Activated CD8-positive, alpha-beta T cell treated with anti-CD3 and anti-CD28 coated beads for 36 hours (primary cell): ENCODE measurements at regions not wholly inside any gene's neighbourhood (a gene's known extent, or its start where the extent isn't known, plus 50 kb on each side); places are given as distances from the start of the nearest gene placed in this dataset.

Experiments
- ATAC-seq: fragments of 200-7000 bp; cut with Tn5 transposase; one replicate; pipeline ENCODE4 v1.10.0; 2021; ENCODE audit warnings: mild to moderate bottlenecking, moderate library complexity
- CTCF ChIA-PET: fragments of 350-600 bp; sonication (Branson Sonifier 250); formaldehyde crosslinking; loops from one replicate; lab custom pipeline; 2021; ENCODE audit warnings: antibody characterized with exemption; lab: Charles Lee
- POLR2A ChIA-PET: fragments of 350-600 bp; sonication (Branson Sonifier 250); formaldehyde crosslinking; loops from one replicate; lab custom pipeline; 2021; ENCODE audit warnings: antibody characterized with exemption; lab: Charles Lee
- DNase-seq: peaks from one replicate; pipeline ENCODE4 v3.0.0-alpha.2; 2020
- H3K27ac Mint-ChIP-seq: one replicate; pipeline ENCODE4 v1.8.0; 2021; ENCODE audit warnings: mild to moderate bottlenecking, mixed read lengths
- H3K27me3 Mint-ChIP-seq: one replicate; pipeline ENCODE4 v1.8.0; 2021; ENCODE audit warnings: mixed read lengths
- H3K36me3 Mint-ChIP-seq: one replicate; pipeline ENCODE4 v1.8.0; 2021; ENCODE audit warnings: low read depth, mixed read lengths
- H3K4me1 Mint-ChIP-seq: one replicate; pipeline ENCODE4 v1.8.0; 2021; ENCODE audit warnings: low read depth, mixed read lengths
- H3K4me3 Mint-ChIP-seq: one replicate; pipeline ENCODE4 v1.8.0; 2021; ENCODE audit warnings: mild to moderate bottlenecking, moderate library complexity, mixed read lengths
- H3K9me3 Mint-ChIP-seq: one replicate; pipeline ENCODE4 v1.8.0; 2021; ENCODE audit warnings: mixed read lengths
- intact Hi-C: fragments of 100-400 bp; cut with micrococcal nuclease; formaldehyde crosslinking; loops from one replicate; pipeline ENCODE4 v1.10.0; 2022
- TF ChIP-seq, protein P1 (sequence below): fragments of 200-600 bp; IDR thresholded peaks from one replicate; pipeline ENCODE4 v1.8.0; 2022; ENCODE audit warnings: antibody characterized with exemption, mild to moderate bottlenecking

DNA sequence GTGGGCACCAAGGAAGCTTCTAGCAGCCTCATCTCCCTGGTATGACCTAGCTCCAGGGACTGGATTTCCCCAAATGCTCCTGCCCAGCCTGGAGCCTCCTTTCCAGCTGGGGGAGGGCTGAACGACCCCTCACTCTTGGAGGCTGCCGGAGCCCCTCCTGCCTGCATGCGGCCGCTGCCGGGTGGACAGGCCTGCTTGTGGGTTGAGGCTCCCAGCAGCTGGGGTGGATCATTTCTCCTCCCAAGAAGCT, 213.6 kb downstream of the SEC14L1 start:
- DNase-seq (no peak), ATAC-seq (no peak)
- Mint-ChIP-seq H3K27me3 (no peaks in the 10 kb centered on the region), H3K4me1 (peaks cover 20% of the 10 kb centered on the region), H3K4me3 (no peak overlapping the region), H3K9me3 (no peaks in the 10 kb centered on the region), H3K36me3 (no peaks in the 10 kb centered on the region), H3K27ac (no peak overlapping the region)
- CTCF ChIA-PET = interaction anchor here (0.8 to 1.4 kb wide), 2 partner anchors 8 to 87 kb away, joined by 3 read pairs; no protein-coding TSS in a partner anchor
- intact Hi-C loops = no loop called here
- TF ChIP-seq, protein P1, sequence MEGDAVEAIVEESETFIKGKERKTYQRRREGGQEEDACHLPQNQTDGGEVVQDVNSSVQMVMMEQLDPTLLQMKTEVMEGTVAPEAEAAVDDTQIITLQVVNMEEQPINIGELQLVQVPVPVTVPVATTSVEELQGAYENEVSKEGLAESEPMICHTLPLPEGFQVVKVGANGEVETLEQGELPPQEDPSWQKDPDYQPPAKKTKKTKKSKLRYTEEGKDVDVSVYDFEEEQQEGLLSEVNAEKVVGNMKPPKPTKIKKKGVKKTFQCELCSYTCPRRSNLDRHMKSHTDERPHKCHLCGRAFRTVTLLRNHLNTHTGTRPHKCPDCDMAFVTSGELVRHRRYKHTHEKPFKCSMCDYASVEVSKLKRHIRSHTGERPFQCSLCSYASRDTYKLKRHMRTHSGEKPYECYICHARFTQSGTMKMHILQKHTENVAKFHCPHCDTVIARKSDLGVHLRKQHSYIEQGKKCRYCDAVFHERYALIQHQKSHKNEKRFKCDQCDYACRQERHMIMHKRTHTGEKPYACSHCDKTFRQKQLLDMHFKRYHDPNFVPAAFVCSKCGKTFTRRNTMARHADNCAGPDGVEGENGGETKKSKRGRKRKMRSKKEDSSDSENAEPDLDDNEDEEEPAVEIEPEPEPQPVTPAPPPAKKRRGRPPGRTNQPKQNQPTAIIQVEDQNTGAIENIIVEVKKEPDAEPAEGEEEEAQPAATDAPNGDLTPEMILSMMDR = no peak
- POLR2A ChIA-PET = interaction anchor here (0.6 kb wide), 1 partner anchor 122 kb away, joined by 3 read pairs; no protein-coding TSS in a partner anchor

DNA sequence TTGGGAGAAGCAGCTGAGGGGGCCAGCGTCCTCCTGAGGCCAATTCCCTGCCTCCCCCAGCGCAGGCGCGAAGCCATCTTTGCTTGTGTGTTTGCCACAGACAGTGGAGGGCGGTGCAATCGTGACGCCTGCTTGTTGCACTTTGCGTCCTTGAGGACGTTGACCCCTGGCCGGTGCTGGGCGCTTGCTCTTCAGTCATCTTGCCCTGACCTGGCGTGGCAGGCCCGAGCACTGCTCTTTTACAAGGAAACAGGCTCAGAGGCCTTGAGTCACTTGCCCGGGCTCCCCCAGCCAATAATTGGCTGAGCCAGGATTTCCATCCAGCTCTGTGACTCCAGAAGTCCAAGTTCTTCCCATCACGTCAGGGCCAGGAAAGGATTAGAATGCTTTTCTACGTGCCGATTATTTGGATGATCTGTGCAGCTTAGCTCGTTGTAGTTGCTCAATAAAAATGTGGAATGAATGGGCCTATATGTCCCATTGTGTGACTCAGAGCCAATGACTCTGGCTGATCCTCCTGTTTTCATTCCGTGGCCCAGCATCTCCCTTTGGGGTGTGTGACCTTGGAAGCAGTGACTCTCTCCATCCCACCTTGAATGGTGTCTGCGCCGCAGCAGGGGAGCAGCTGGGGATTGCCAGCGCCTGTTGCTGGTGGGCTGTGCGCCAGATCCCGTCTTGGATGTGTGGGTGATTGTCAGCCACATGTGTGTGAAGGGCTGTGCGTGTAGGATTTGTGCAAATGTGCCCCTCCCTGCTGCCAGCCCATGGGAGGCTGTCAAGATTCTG, 214.1 kb downstream of the SEC14L1 start:
- Mint-ChIP-seq H3K4me1 (peaks cover 20% of the 10 kb centered on the region), H3K4me3 (no peak overlapping the region), H3K27ac (no peak overlapping the region), H3K27me3 (no peaks in the 10 kb centered on the region), H3K36me3 (no peaks in the 10 kb centered on the region), H3K9me3 (no peaks in the 10 kb centered on the region)
- ChIA-PET CTCF (interaction anchor here (0.8 to 1.4 kb wide), 2 partner anchors 9 to 86 kb away, joined by 3 read pairs; no protein-coding TSS in a partner anchor), POLR2A (interaction anchor here (0.6 kb wide), 1 partner anchor 121 kb away, joined by 3 read pairs; no protein-coding TSS in a partner anchor)
- DNase-seq = no peak
- TF ChIP-seq, protein P1 = no peak
- no peak for ATAC-seq
- intact Hi-C loops = no loop called here

DNA sequence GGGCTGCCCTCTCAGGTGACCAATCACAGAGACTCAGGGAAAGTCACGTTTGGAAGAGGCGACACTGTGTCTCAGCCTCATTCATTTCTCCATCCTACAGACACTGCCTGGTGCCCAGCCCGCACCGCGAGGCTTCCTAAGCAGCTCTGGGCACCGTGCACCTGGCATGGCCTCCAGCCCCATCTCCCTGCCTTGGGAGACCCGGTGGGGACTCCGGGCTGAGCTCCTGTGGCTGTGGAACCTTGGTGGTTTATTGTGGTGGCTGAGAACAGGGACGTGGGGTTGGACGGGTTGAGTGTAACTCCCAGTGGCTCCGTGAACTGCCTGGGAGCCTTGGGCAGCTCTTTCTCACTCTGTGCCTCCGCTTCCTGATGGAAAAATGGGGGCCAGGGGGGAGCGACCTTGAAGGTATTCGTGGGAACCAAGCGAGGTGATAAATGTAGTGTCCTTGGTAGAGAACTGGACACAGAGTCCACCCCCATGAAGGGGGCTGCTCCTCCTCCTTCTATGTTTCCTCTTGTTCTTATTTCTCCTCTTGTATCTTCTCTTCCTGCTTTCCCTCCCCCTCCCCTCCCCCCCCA, 215.4 kb downstream of the SEC14L1 start:
- Mint-ChIP-seq H3K4me3 (no peak overlapping the region), H3K4me1 (peaks cover 14% of the 10 kb centered on the region), H3K9me3 (no peaks in the 10 kb centered on the region), H3K27me3 (no peaks in the 10 kb centered on the region), H3K36me3 (no peaks in the 10 kb centered on the region), H3K27ac (no peak overlapping the region)
- TF ChIP-seq, protein P1 = no peak
- ChIA-PET CTCF (interaction anchor here (1.1 kb wide), 1 partner anchor 44 kb away, joined by 3 read pairs; no protein-coding TSS in a partner anchor), POLR2A (interaction anchor here (0.7 to 1.6 kb wide), 5 partner anchors 9 to 162 kb away, joined by 3 to 6 read pairs (median 4); no protein-coding TSS in a partner anchor)
- ATAC-seq = peak; percentile 38
- DNase-seq = no peak
- intact Hi-C loops = no loop called here

DNA sequence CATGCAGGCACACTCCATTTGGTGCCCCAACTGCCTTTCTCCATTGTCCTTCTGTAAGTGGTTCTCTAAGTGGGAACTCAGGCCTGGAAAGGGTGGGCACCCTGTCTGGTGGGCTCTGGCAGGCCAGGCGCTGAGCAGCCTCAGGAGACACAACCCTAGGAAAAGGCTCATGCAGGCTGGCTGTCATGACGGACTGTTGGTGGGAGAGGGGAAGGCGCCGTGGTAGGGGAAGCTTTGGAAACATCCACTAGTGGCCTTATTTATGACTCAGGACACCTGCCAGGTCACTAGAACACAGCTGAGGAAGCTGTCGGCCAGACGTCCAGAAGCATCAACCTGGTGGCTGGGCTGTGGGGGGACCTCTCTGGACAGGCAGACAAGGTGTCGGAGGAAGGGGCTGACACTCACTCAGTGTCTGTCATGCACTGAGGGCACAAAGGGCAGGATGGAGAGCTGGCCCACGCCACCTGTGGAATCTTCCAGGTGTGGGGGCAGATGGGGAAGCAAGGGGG, 216.0 kb downstream of the SEC14L1 start:
- POLR2A ChIA-PET = interaction anchor here (0.8 to 1.7 kb wide), 7 partner anchors 10 to 161 kb away, joined by 3 to 6 read pairs (median 3); no protein-coding TSS in a partner anchor
- H3K4me3 Mint-ChIP-seq = no peak overlapping the region
- no peak for DNase-seq
- no peaks in the 10 kb centered on the region for H3K27me3 Mint-ChIP-seq
- ATAC-seq = no peak
- intact Hi-C loops = no loop called here
- TF ChIP-seq, protein P1 = no peak
- no peak overlapping the region for H3K27ac Mint-ChIP-seq
- no peaks in the 10 kb centered on the region for H3K9me3 Mint-ChIP-seq
- H3K4me1 Mint-ChIP-seq = peaks cover 12% of the 10 kb centered on the region
- CTCF ChIA-PET = interaction anchor here (1.0 to 2.2 kb wide), 4 partner anchors 8 to 44 kb away, joined by 3 to 8 read pairs (median 4); no protein-coding TSS in a partner anchor
- H3K36me3 Mint-ChIP-seq = no peaks in the 10 kb centered on the region
